Renal pelvis (tissue), 1 donor: ENCODE measurements at regions not wholly inside any gene's neighbourhood (a gene's known extent, or its start where the extent isn't known, plus 50 kb on each side); places are given as distances from the start of the nearest gene placed in this dataset.
"Not testable (repeated sequence)": the region's sequence is repeated elsewhere in the genome, so short reads cannot be mapped to it uniquely, and the experiment has no call there.

ENCODE experiments used
- DNase-seq: peaks from one replicate; pipeline ENCODE4 v3.0.0-alpha.2; 2013

- no peak for DNase-seq
These were observed 434.2 kb downstream of the SOX9 start for GRCh38 chr17:72555052-72555451.

DNA sequence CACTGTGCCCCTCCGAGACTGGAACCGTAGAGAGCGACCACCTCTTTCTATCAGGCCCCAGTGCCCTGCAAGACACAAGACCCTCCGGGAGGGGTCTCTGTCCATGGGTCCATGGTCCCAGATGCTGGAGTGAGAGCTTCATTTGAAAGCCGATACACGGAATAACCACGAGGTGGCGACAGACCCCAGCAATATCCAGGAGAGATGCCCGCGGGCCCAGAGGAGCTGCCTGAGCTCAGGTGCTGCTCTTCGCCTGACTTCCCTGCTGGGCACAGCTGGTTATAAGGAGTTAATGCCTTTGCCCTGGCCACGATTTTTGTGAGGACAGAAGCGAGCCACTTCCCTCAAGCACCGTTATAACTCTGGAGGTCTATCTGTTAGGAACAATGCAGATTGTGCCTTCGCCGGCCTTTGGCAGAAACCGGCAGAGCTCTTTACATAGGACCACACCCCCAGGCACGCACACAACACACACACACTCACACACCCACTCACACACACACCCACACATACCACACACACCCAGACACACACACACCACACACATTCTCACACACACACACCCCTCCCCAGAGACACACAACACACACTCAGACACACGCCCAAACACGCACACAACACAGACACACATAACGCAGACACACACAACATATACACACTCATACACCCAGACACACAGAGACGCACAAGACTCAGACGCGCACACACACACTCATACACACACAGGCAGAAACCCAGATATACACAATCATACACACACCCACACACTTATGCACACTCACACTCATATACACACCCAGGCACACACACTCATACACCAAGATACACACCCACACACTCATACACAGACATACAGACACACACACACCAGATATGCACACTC, 436.4 kb downstream of the SOX9 start:
- DNase-seq = peak; percentile 62

DNA sequence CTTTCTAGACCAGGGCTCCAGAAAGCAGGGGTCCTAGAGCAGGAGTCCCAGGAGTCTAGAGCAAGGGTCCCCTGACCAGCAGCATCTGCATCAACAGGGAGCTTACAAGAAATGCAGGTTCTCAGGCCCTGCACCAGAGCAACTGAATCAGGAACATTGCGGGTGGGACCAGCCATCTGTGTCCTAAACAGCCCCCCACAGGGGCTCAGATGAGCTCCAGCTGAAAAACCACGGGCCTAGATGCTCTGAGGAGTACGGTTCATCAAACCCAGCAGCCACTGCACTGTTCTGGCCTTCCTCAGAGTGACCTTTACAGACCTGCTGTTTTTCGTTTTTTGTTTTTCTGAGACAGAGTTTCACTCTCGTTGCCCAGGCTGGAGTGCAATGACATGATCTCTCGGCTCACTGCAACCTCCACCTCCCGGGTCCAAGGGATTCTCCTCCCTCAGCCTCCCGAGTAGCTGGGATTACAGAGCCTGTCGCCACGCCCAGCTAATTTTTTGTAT, 438.2 kb downstream of the SOX9 start:
- no peak for DNase-seq

- peak; percentile 38 for DNase-seq
These were observed 439.8 kb downstream of the SOX9 start for GRCh38 chr17:72560303-72561247.

- no peak for DNase-seq
These were observed 440.4 kb downstream of the SOX9 start for GRCh38 chr17:72561266-72561665.

- DNase-seq = no peak
These were observed 440.9 kb downstream of the SOX9 start for GRCh38 chr17:72561680-72562079.

DNA sequence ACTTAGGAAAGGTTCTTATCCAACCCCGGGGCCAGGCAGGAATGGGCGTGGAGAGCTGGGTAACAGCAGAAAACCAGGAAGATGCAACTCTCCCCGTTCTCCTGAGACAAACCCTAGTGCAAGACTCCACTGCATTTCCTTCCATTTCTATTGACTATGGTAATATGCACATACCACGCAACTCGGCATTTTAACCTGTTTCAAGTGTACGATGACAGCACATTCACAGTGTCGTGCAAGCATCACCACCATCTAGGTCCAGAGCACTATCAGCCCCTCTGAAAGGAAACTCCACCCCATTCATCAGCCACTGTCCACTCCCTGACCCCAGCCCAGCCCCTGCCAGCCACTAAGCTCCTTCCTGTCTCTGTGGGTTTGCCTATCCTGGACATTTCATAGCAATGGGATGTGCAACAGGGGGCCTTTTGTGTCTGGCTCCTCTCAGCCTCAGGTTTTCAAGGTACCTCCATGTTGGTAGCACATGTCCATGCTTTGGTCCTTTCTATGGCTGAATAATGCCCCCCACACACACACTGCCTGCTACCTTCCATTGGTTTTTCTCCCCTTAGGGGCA, 441.9 kb downstream of the SOX9 start:
- no peak for DNase-seq

GRCh38 chr17:72563952-72564351, 443.1 kb downstream of the SOX9 start:
- no peak for DNase-seq

DNA sequence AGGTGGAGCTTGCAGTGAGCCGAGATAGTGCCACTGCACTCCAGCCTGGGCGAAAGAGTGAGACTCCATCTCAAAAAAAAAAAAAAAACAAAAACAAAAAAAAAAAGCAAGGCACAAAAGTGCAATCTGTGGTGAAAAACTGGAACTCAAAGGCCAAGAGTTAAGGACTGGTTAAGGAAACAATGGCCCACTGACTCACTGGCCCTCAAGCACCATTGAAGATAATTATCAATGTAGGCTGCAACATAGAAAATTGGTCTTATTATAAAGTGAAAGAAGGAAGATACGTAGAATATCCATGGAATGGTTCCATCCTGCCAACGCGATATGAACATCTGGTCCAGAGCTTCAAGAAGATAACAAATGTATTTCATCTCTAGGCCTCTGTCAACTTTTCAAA, 444.2 kb downstream of the SOX9 start:
- DNase-seq = no peak

DNA sequence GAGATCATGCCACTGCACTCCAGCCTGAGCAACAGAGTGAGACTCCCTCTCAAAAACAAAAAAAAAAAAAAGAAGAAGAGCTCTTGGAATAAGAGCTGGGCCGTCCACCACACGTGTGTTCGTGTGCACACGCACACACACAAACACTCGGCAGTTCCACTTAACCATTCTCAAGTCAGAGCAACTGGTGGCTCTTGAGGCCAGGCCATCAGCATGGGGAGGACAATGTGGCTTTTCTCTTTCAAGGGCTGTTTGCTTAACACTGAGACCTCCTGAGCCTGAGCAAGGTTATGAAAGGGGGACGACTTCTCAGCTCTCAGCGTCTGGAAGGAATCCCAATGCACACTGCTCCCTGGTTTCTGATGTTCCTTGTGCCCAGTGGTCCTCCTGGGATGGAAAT, 444.9 kb downstream of the SOX9 start:
- no peak for DNase-seq

- no peak for DNase-seq
These were observed 446.1 kb downstream of the SOX9 start for GRCh38 chr17:72566671-72567484.

- DNase-seq = no peak
These were observed 447.0 kb downstream of the SOX9 start for GRCh38 chr17:72567774-72568173.

DNA sequence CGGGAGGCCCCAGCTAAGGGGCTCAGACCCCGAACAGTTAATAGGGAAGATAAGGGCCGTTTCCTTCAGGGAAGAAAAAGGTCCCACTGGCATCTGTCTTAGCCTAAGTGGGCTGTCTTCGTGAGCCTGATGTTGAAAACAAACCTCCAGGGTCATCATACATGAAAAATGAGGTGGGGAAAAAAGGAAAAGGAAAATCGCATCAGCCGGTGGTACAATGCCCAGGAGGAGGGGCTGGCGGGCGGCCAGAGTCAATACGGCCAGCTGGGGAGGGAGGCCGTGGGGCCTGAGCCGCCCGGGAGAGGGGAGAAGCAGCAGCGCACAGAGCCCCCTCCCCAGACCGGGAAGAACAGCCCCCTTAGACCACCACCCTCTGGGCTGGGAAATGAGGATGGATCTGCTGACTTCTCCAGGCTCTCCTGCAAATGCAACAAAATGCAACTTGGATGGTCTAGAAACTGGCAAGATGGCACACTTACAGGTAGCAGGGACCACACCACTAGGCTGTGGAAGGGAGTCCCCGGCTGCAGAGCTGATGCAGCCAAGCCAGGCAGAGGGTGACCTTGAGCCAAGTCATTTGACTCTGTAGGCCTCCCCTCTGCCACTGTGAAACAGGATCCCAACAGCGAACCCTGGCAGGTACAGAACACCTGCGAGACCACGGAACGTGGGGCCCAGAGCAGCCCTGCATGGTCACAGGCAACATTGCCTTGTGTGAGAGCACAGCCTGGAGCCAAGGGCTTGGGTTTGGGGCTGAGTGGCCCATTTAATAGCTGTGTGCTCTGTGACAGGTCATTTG, 448.5 kb downstream of the SOX9 start:
- no peak for DNase-seq

- no peak for DNase-seq
These were observed 451.1 kb downstream of the SOX9 start for GRCh38 chr17:72571813-72572396.

DNA sequence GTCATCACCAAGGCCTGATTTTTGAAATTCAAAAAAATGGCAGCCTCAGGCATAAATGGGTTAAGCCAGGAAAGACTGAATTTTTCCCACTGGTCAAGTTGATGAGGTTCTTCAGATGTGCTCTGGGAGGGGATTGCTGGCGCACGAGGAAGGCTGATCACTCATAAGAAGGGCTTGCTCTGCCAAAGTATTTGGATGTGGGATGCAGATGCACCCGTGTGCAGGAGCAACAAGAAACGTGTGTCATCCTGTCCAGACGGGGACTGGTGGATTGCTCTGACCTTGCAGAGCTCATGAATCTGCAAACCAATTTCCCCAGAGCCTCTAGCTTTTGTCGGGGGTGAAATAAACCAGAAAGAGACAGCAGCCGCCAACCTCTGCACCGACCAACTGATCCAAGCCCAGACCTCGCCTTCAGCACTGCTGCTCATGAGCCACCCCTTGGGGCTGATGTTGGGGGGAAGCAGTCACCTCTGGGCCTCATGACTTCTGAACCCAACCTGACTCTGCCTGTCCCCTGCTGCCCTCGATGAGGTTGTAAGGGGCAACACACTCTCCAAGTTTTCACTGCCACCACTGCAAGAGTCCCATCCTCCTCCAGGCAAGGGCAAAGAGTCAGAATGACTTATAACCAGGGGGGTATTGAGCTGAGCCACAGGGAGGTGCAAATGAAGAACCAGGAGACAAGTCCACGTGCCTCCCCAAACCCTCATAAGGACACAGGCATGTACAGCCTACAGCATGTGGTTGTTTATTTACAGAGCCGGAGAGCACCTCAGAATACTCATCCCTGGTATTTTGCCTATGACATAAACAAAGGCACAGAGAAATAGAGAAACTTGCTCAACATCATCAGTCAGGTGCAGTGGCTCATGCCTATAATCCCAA, 452.0 kb downstream of the SOX9 start:
- no peak for DNase-seq

DNA sequence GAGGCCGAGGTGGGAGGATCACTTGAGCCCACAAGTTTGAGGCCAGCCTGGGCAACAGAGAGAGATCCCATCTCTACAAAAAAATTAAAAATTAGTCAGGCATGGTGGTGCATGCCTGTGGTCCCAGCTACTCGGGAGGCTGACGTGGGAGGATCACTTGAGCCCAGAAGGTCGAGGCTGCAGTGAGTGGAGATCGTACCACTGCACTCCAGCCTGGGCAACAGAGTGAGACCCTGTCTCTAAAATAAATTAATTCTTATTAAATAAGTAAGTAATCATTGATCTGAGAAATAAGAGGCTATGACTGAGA, 452.6 kb downstream of the SOX9 start:
- not testable (repeated sequence) for DNase-seq

DNA sequence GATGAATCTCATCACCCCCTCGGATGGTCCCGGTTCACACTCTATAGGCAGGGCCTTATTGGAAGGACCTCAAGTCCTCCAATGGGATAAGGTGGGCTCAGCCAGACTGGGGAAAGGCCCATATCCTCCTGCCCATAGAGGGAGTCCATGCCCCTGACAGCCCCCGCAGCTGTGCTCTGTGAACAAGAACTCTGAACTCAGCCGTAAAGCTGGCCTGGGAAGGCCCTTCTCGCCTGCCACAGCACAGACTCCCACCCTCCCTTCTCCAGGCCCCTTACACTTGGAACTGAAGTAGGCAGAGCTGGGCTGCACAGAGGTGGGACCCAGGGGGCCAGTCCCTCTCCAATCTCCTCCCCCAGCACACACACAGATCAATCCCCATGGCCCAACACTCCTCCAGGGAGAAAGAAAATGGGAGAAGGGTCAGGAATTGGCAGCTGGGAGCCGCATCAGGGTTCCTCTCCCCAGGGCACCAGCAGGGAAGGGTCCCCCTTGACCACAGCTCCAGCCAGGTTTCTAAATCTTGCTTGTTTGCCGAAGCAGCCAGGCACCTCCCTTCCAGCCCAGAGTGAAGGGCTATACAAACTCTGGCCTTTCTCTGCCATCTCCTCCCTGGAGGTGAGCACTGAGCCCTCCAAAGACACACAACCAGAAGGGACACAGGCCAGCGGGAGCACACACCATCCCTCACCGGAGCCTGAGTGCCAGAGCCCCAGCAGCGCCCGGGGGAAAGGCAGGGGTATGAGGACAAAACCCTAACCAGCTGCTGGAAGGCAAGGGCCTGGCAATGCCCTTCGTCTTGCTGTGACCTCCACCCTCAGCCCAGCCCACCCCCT, 454.1 kb downstream of the SOX9 start:
- DNase-seq = no peak

GRCh38 chr17:72575542-72576233, 454.9 kb downstream of the SOX9 start:
- no peak for DNase-seq
